NOMO-1 treated with dmso at 0.1 percent for 144 hours (cell line): ENCODE measurements at regions not wholly inside any gene's neighbourhood (a gene's known extent, or its start where the extent isn't known, plus 50 kb on each side); places are given as distances from the start of the nearest gene placed in this dataset.

ENCODE experiments used
- DNase-seq: peaks from one replicate; lab custom pipeline; 2025; ENCODE audit not compliant: unreplicated experiment; lab: John Stamatoyannopoulos, UW

- peak; percentile 48 for DNase-seq
These were observed 702.2 kb upstream of the NRXN1 start for GRCh38 chr2:51734115-51734514.

DNA sequence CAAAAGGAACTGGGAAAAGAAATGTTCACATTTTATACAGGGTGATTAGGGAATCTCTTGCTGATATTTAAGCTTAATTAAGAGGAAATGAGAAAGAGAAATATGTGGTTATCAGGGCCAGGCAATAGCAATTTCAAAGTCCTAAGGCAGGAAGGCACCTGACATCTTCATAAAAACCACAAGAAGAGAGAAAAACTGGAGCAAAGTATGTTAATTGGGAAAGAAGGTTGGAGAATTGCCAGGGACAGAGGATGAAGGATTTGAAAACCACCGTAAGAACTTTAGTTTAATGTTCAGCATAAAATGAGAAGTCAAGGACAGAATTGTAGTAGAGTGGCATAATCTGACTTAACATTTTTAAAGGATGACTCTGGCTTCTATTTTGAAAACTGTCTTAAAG, 691.8 kb upstream of the NRXN1 start:
- no peak for DNase-seq

- DNase-seq: no peak
These were observed 690.4 kb upstream of the NRXN1 start for GRCh38 chr2:51722311-51722710.

DNA sequence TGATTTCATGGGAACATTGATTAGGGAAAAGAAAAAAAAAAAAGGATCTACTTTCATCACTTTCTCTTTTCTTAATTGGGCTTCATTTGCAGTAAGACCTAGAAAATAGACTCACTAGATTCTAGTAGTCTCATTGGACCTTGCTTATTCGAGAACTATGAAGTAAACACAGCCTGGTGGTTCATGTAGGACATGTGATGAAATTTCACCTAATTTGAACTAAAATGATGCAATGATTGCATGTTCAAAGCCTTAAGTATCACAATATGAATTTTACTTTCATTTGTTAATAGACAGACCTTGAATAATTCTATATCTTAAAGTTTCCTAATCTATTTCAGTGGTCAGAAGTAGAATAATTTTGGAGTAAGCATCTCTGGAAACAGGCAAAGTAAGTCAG, 688.9 kb upstream of the NRXN1 start:
- no peak for DNase-seq

DNA sequence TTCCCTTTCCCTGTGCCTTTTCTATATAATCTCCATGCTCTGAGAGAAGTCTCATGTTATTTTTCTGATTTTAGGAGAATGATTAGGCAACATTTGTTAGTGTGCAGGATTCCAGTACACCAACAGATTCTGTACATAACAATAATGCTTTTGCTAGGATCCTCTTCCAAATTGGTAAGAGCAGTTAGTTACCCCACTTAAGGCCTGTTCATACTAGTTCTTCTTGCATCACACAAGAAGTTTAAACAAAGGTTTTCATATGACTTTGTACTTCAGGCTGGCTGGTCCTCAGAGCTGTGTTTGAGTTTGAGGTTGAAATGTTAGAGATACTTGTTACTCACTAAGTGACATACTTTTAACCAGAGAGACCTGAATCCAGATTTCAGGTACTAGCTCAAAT, 686.9 kb upstream of the NRXN1 start:
- no peak for DNase-seq

- no peak for DNase-seq
These were observed 685.4 kb upstream of the NRXN1 start for GRCh38 chr2:51717312-51717711.

DNA sequence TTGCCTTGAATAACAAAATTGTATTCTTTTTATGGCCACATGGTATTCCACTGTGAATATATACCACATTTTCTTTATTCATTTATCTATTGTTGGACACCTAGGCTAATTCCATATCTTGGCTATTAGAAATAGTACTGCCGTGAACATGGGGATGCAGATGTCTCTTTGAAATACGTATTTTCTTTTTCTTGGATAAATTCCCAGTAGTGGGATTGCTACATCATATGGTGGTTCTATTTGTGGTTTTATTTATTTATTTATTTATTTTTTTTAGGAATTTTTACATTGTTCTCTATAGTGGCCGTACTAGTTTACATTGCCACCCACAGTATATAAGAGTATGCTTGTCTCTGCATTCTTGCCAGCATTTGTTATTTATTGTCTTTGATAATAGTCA, 679.8 kb upstream of the NRXN1 start:
- no peak for DNase-seq

- no peak for DNase-seq
These were observed 678.3 kb upstream of the NRXN1 start for GRCh38 chr2:51710222-51710621.

GRCh38 chr2:51707625-51708024, 675.7 kb upstream of the NRXN1 start:
- no peak for DNase-seq

DNA sequence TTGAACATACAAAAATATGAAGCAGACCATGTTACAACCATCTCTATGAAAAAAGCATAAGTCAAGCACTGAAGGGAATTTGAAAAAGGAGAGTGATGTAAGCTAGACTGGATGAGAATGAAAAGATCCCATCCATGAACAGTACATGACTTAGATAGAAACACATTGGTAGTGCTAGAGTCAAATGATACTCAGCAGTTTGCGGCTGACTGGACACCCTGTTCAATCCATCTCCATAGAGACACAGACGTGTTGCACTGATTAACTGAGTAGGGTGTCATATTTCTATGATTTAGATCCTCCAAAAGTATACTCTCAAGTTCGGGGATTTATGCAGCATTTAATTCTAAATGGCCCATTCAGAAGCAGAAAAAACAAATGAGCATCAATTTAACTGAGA, 674.3 kb upstream of the NRXN1 start:
- DNase-seq: no peak

DNA sequence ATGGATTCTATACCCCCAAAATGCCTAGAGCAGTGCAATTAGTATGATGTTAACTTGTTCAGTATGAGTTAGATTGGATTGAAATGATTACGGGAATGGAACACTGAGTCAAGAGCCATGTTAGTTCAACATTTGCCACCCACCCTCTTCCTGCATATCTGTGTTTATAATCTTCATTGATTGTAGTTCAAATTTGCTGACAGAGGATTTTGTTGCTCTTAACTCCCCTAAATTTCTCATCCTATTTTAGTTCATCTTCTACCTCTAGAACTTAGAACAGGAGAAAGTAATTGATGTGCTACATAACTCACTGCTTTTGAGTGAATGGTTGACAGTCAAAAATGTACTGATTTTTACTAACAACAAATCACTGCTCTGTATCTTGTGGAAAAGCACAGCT, 673.5 kb upstream of the NRXN1 start:
- no peak for DNase-seq

DNA sequence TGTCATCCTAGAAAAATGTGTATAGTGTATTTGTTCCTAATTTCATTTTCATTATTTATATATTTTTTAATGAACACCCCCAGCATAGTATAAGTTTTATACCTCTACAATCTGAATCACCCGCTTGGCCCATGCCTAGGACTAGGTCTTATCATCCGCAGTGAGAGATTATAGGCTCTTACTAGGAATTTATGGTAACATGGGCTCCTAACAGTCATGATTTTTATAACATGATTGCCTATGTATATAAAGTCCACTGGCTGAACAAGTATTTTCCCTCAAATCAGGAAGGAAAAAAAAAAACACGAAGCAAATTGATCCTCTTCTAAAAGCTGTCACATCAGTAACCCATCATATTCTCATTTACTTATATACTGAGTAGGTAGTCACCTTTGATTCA, 666.1 kb upstream of the NRXN1 start:
- no peak for DNase-seq

- DNase-seq: no peak
These were observed 665.2 kb upstream of the NRXN1 start for GRCh38 chr2:51697095-51697494.

DNA sequence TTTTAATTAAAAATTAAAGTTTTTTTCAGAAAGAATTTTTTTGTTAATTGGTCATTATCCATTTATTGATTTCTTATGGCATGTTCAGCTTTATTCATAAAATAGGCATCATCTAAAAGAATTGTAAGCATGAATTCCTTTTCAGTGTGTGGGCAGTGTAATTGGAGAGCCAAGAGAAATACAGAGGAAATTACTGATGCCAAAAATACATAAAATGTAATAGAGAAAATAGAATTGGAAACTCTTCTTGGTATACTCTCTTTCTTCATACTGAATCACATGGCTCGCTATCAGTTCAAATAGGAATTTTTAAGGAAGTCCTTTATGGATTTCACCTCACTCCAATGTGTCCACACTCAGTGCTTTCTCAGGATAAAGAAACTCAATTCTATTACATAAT, 663.6 kb upstream of the NRXN1 start:
- DNase-seq: no peak

DNA sequence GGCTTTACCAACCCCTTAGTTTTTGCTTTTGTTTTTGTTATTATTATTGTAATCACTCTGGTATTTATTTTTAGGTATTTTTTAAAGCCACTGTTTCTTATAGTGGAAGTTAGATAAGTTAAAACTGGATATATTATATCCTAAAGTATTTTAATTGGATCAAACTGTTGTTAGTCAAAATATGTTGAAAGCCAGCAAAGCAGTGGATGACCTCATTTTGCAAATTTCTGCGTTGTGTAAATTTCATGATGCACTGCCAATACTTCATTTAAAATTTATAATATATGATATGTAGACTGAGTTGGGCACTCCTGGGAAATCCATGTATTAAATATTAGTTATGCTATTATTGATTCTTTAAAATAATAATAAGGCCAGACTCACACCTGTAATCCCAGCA, 661.7 kb upstream of the NRXN1 start:
- no peak for DNase-seq

DNA sequence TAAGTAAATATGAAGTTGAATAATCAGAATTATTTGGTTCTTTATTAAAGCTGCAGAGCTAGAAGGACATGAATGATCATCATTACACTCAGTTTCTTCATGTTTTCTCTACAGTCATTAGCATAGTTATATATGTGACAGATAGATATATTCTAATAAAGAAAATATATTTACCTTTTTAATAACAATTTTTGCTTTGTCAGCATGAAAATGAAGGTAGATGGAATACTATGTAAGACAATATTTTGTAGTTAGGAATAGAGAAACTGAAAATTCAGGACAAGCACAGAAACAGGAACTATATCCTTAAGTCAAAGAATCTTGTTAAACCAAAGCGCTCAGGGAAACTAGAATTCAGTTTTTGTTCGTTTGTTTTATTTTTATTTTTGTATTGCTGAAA, 649.9 kb upstream of the NRXN1 start:
- no peak for DNase-seq

GRCh38 chr2:51673628-51674027, 641.7 kb upstream of the NRXN1 start:
- DNase-seq: no peak

DNA sequence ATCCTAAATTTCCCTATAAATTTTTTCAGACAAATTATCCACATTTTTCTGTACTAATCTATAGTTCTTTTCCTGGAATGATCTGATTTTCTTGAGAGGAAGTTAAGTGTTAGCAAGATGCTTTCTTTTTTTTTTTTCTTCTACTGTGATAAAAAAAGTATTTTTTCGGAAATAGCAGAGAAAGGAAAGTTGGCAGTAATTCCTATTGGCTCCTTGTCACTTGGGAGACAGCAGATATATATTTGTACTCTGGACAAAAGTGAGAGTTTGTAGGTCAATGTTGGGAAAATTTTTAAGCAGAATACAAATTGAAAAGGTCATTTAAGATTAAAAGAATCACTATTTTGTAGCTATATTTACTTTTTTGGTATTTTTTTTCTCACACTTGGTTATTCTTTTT, 635.7 kb upstream of the NRXN1 start:
- DNase-seq: no peak

DNA sequence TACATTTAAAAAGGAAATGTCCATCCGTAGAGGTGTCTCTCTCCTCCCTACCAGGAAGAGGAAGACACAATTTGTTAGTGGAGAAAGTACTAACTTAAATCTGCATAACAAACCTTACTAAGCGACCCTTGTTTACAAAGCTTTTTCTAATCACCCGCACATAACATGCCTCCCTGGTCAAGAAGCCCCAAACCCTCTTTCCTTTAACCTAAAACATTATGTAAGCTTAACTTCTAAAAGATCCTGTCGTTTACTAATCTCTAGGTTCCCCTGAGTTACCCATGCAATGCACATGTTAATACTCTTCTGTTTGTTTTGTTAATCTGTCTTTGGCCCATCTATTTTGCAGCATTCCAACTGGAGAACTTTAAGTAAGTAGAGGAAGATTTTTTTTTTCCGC, 630.3 kb upstream of the NRXN1 start:
- no peak for DNase-seq

DNA sequence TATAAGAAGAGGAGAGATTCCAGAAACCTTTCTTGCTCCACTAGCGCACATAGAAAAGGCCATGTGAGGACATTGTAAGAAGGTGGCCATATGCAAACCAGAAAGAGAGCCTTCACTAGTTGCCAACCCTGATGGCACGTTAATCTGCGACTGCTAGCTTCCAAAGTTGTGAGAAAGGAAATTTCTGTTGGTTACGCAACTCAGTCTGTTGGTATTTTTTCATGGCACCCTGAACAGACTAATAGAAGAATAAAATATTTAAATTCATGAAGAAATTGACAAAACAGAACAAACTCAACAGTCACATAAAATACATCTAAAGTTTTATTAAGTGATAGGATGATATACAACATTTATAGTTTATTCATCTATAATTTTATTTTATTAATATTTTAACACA, 625.9 kb upstream of the NRXN1 start:
- no peak for DNase-seq

- DNase-seq: no peak
These were observed 618.8 kb upstream of the NRXN1 start for GRCh38 chr2:51650769-51651168.

GRCh38 chr2:51649366-51649765, 617.4 kb upstream of the NRXN1 start:
- DNase-seq: no peak

DNA sequence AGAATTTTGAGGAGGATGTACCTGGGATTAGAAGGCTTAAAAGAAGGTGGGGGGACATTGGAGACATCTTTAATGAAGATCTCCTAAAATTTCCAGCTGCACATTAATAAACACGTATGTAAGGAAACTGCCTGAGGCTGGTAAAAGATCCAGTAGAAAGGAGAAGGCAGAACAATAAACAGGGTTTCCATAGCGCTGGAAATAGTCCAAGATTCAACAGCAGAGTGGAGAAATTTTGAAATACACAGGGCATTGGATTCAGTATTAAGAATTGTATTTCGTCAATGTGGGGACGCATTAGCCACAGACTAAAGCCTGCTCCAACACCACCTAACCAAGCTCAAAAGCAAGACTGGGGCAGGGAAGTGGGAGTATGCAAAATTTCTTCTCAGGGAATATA, 606.9 kb upstream of the NRXN1 start:
- DNase-seq: no peak

DNA sequence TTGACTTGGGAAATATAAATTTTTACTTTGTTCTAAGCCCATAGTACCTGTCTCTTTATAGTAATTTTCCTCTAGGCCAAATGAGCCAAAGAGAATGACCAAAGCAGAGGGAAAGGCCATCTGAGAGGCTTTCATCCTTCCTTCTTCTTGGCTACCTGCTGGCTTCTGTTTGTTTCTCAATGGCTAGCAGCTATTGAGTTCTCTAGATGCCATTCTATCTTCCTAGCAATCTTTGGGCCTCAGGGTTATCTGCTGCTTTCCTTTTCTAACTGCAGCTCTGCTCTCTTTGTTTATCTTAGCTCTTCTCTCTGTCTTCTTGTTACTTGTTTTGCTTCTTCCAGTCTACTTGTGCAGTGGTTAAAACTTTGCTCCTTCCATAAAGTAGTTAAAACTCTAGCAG, 601.1 kb upstream of the NRXN1 start:
- DNase-seq: no peak
